HG02610 (cell line): ENCODE measurements at regions not wholly inside any gene's neighbourhood (a gene's known extent, or its start where the extent isn't known, plus 50 kb on each side); places are given as distances from the start of the nearest gene placed in this dataset.

Experiments used
- ATAC-seq: cut with Tn5 transposase; IDR thresholded peaks from one replicate; pipeline ENCODE4 v1.9.1; 2021; ENCODE audit warnings: mild to moderate bottlenecking, moderate library complexity; ENCODE audit not compliant: unreplicated experiment

GRCh38 chr5:4541334-4541733 lies 598.8 kb upstream of the ADAMTS16 start:
- no peak for ATAC-seq

GRCh38 chr5:4542145-4542778 lies 597.9 kb upstream of the ADAMTS16 start:
- ATAC-seq: no peak

- ATAC-seq: no peak
Measured at GRCh38 chr5:4544049-4544670, 596.0 kb upstream of the ADAMTS16 start.

GRCh38 chr5:4547547-4547946 lies 592.6 kb upstream of the ADAMTS16 start:
- ATAC-seq: no peak

- ATAC-seq: no peak
Measured at GRCh38 chr5:4548341-4548740, 591.8 kb upstream of the ADAMTS16 start.

GRCh38 chr5:4549351-4549750 lies 590.8 kb upstream of the ADAMTS16 start:
- no peak for ATAC-seq

GRCh38 chr5:4551034-4551433 lies 589.1 kb upstream of the ADAMTS16 start:
- ATAC-seq: no peak

- ATAC-seq: no peak
Measured at GRCh38 chr5:4553130-4553529, 587.0 kb upstream of the ADAMTS16 start.

- no peak for ATAC-seq
Measured at GRCh38 chr5:4553978-4554377, 586.2 kb upstream of the ADAMTS16 start.

- no peak for ATAC-seq
Measured at GRCh38 chr5:4555725-4556285, 584.3 kb upstream of the ADAMTS16 start.

GRCh38 chr5:4561403-4561802 lies 578.7 kb upstream of the ADAMTS16 start:
- no peak for ATAC-seq

GRCh38 chr5:4563400-4563799 lies 576.7 kb upstream of the ADAMTS16 start:
- ATAC-seq: no peak

- no peak for ATAC-seq
Measured at GRCh38 chr5:4570047-4570995, 569.8 kb upstream of the ADAMTS16 start.

GRCh38 chr5:4571248-4571948 lies 568.7 kb upstream of the ADAMTS16 start:
- ATAC-seq: no peak

- no peak for ATAC-seq
Measured at GRCh38 chr5:4572311-4573100, 567.6 kb upstream of the ADAMTS16 start.

GRCh38 chr5:4575608-4576007 lies 564.5 kb upstream of the ADAMTS16 start:
- no peak for ATAC-seq

GRCh38 chr5:4576161-4576748 lies 563.9 kb upstream of the ADAMTS16 start:
- no peak for ATAC-seq

GRCh38 chr5:4576908-4577307 lies 563.2 kb upstream of the ADAMTS16 start:
- no peak for ATAC-seq

- ATAC-seq: no peak
Measured at GRCh38 chr5:4579679-4580078, 560.5 kb upstream of the ADAMTS16 start.

- no peak for ATAC-seq
Measured at GRCh38 chr5:4580772-4581171, 559.4 kb upstream of the ADAMTS16 start.
